ENCODE measurements at regions not wholly inside any gene's neighbourhood (a gene's known extent, or its start where the extent isn't known, plus 50 kb on each side); places are given as distances from the start of the nearest gene placed in this dataset.

DNA sequence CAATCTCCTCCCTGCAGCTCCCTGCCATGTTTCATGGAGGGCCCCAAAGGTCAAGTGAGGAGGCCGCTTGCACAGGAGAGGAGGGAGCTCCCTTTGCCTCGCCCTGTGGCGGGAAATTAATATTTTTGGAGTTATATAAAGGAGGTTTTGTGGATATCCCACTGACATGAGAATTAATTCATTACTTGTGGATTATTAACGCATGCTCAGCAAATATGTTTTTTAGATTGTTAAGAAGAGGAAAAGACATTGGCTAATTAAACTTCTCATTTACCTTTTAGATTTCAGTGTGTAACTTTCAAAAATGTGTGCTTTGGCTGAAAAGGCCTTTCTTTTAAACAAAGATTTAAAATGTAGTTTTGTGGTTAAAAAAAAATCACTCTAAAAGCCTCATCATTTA, 474.0 kb downstream of the SOCS6 start:
- no peak for TF ChIP-seq POLR2A (IDR thresholded peaks at IDR 0.05)
- TF ChIP-seq, protein P1, sequence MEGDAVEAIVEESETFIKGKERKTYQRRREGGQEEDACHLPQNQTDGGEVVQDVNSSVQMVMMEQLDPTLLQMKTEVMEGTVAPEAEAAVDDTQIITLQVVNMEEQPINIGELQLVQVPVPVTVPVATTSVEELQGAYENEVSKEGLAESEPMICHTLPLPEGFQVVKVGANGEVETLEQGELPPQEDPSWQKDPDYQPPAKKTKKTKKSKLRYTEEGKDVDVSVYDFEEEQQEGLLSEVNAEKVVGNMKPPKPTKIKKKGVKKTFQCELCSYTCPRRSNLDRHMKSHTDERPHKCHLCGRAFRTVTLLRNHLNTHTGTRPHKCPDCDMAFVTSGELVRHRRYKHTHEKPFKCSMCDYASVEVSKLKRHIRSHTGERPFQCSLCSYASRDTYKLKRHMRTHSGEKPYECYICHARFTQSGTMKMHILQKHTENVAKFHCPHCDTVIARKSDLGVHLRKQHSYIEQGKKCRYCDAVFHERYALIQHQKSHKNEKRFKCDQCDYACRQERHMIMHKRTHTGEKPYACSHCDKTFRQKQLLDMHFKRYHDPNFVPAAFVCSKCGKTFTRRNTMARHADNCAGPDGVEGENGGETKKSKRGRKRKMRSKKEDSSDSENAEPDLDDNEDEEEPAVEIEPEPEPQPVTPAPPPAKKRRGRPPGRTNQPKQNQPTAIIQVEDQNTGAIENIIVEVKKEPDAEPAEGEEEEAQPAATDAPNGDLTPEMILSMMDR (IDR thresholded peaks at IDR 0.05) = no peak
- Histone ChIP-seq H3K4me1 (no peaks in the 10 kb centered on the region), H3K27me3 (no peaks in the 10 kb centered on the region), H3K36me3 (replicated peaks in 1 of 2; ENCODE audit: insufficient read depth in 1 of 2, low read depth in 2 of 2) (no peaks in the 10 kb centered on the region), H3K27ac (no peak overlapping the region), H3K9me3 (no peaks in the 10 kb centered on the region), H3K4me3 (no peak overlapping the region)
- DNase-seq (no peak), ATAC-seq (no peak)
- intact Hi-C loops (cut with DNase I) = no loop called here
- 51 to 57% methylated on average over 4 of the region's 4 CpGs for WGBS, 2 donors

DNA sequence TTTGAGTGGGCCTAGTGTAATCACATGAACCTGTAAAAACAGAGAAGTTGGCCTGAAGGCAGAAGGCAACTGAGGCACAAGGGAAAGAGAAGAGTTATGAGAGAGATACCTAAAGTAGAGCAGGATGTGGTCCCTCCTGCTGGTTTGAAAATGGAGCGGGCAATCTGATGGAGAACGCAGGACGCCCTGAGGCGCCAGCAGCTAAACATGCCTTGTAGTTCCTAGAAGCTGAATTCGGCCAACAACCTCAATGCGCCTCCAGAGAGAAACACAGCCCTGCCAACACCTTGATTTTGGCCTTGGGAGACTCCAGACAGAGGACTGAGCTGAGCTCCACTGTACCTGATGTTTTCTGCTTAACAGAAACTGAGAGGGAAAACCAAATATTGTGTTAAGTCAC, 469.9 kb downstream of the SOCS6 start:
- Histone ChIP-seq H3K4me1 (no peaks in the 10 kb centered on the region), H3K27me3 (no peaks in the 10 kb centered on the region), H3K9me3 (no peaks in the 10 kb centered on the region), H3K36me3 (replicated peaks in 1 of 2; ENCODE audit: insufficient read depth in 1 of 2, low read depth in 2 of 2) (no peaks in the 10 kb centered on the region), H3K4me3 (no peak overlapping the region), H3K27ac (no peak overlapping the region)
- no peak for DNase-seq
- TF ChIP-seq POLR2A (IDR thresholded peaks at IDR 0.05) = no peak
- TF ChIP-seq, protein P1 (IDR thresholded peaks at IDR 0.05) = no peak
- intact Hi-C loops (cut with DNase I) = no loop called here
- ATAC-seq = no peak
- 72 to 78% methylated on average over 6 of the region's 6 CpGs for WGBS, 2 donors

DNA sequence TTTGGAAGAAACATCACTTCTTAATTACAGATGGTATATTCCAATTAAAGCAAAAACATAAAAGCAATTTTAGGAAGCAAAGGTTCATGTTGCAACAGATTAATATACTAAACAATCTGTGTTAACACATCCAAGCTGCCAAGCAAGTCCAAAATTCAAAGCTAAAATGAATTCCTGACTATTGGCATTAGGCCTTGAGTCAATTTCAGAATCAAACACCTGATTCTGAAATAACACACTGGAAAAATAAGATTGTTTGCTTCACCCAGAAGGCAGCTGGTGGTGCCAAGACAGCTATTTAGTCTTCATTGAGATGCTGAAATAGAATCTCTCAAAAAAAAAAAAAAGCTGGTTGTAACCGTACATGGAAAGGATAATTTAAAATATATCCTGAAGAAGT, 465.6 kb downstream of the SOCS6 start:
- no peak overlapping the region for H3K27ac ChIP-seq
- no peaks in the 10 kb centered on the region for H3K36me3 ChIP-seq (replicated peaks in 1 of 2; ENCODE audit: insufficient read depth in 1 of 2, low read depth in 2 of 2)
- intact Hi-C loops (cut with DNase I) = no loop called here
- no peaks in the 10 kb centered on the region for H3K27me3 ChIP-seq
- no peak overlapping the region for H3K4me3 ChIP-seq
- no peaks in the 10 kb centered on the region for H3K4me1 ChIP-seq
- WGBS, 2 donors = 0 to 84% methylated on average over 1 of the region's 1 CpG
- ATAC-seq (no peak), DNase-seq (no peak)
- no peaks in the 10 kb centered on the region for H3K9me3 ChIP-seq
- no peak for TF ChIP-seq POLR2A (IDR thresholded peaks at IDR 0.05)
- TF ChIP-seq, protein P1 (IDR thresholded peaks at IDR 0.05) = no peak

DNA sequence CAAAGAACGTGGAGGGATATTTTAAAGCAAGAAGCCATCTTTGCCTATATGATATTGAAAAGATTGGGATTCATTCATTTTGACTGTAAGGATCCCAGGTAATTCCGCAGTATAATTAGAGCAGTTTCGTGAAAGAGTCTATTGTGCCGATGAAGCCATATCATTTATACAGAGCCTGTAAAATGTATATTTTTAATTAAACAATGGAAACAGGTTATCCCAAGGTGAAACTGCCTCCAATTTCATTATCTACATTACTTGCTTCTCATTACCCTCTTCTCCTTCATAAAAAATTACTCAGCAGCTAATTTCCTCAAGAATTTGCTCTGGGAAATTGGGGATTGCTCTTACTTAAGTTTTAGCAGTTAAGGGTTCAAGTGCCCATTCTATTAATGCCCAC, 444.1 kb downstream of the SOCS6 start:
- no peaks in the 10 kb centered on the region for H3K36me3 ChIP-seq (replicated peaks in 1 of 2; ENCODE audit: insufficient read depth in 1 of 2, low read depth in 2 of 2)
- no peaks in the 10 kb centered on the region for H3K27me3 ChIP-seq
- TF ChIP-seq POLR2A (IDR thresholded peaks at IDR 0.05) = no peak
- TF ChIP-seq, protein P1 (IDR thresholded peaks at IDR 0.05) = no peak
- intact Hi-C loops (cut with DNase I) = no loop called here
- no peak overlapping the region for H3K4me3 ChIP-seq
- no peaks in the 10 kb centered on the region for H3K9me3 ChIP-seq
- H3K27ac ChIP-seq = no peak overlapping the region
- 71 to 74% methylated on average over 4 of the region's 4 CpGs for WGBS, 2 donors
- DNase-seq (no peak), ATAC-seq (no peak)
- no peaks in the 10 kb centered on the region for H3K4me1 ChIP-seq

DNA sequence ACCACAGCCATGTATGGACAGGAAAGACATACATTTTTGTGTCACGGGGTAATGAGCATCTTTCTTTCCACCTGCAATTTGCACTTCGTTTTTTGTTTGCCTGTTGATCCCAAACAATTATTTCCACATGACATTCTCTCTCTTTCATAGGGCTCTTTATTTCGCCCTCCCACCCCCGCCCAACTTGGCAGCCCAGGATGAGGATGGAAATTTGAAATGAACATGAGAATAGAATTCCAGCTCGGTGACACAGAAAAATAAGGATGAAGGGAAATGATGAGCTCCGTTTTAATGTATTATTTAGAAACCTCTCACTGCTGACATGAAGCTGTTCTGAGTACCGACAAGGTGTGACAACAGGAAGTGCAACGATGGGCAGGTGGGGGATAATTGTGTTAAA, 443.3 kb downstream of the SOCS6 start:
- Histone ChIP-seq H3K27me3 (no peaks in the 10 kb centered on the region), H3K4me3 (no peak overlapping the region), H3K36me3 (replicated peaks in 1 of 2; ENCODE audit: insufficient read depth in 1 of 2, low read depth in 2 of 2) (no peaks in the 10 kb centered on the region), H3K27ac (no peak overlapping the region), H3K9me3 (no peaks in the 10 kb centered on the region), H3K4me1 (no peaks in the 10 kb centered on the region)
- DNase-seq (no peak), ATAC-seq (no peak)
- no peak for TF ChIP-seq POLR2A (IDR thresholded peaks at IDR 0.05)
- TF ChIP-seq, protein P1 (IDR thresholded peaks at IDR 0.05) = no peak
- intact Hi-C loops (cut with DNase I) = no loop called here
- 42 to 46% methylated on average over 8 of the region's 8 CpGs for WGBS, 2 donors
